ENCODE measurements at regions not wholly inside any gene's neighbourhood (a gene's known extent, or its start where the extent isn't known, plus 50 kb on each side); places are given as distances from the start of the nearest gene placed in this dataset.

DNA sequence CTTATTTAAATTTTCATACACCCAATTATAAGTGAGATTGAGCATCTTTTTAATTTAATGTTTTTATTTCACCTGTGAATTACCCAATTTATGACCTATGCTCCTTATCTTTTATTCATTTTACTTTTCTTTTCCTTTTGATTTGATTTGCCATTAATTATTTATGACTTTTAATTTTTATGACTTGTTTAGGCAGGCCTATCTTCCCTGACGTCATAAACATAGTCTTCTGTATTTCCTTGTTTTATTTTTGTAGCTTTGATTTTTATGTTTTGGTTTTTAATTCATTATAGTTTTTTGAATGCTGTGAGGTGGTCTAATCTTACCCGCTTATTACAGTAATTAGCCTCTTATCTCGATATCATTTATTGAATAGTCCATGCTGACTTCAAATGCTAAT is 467.1 kb upstream of the FAR2 start:
- Histone ChIP-seq H3K4me1 (ENCODE audit: control insufficient read depth in 2 of 2, insufficient read depth in 2 of 2, low read length in 2 of 2) (no peaks in the 10 kb centered on the region), H3K27me3 (ENCODE audit: control insufficient read depth in 2 of 2, insufficient read depth in 2 of 2, low read length in 2 of 2) (no peaks in the 10 kb centered on the region), H3K27ac (ENCODE audit: low read depth in 2 of 2, low read length in 2 of 2) (no peak overlapping the region), H3K4me3 (ENCODE audit: low read length in 2 of 2) (no peak overlapping the region), H3K36me3 (ENCODE audit: control insufficient read depth in 2 of 2, insufficient read depth in 2 of 2, low read length in 2 of 2) (no peaks in the 10 kb centered on the region), H3K9ac (ENCODE audit: low read depth in 1 of 2, low read length in 2 of 2) (no peak overlapping the region), H3K9me3 (ENCODE audit: control insufficient read depth in 2 of 2, low read length in 2 of 2) (no peaks in the 10 kb centered on the region)

DNA sequence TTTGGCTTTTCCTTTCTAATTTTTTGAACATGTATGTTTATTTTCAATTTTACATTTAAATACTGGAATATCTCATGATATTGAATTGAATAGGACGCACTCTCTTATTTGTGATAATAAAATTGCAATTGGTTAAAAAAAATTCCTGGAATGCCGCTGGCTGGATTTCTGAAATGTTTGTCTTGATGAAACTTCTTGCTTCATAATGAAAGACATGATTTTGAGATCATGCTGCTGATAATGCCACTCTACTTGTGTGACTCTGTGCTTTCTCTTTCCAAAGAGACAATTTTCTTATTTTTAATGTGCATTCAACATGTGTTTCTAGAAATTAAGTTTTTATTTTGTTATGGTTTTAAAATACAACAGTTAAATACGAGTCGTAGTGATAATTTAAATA is 465.7 kb upstream of the FAR2 start:
- Histone ChIP-seq H3K27me3 (ENCODE audit: control insufficient read depth in 2 of 2, insufficient read depth in 2 of 2, low read length in 2 of 2) (no peaks in the 10 kb centered on the region), H3K4me1 (ENCODE audit: control insufficient read depth in 2 of 2, insufficient read depth in 2 of 2, low read length in 2 of 2) (no peaks in the 10 kb centered on the region), H3K27ac (ENCODE audit: low read depth in 2 of 2, low read length in 2 of 2) (no peak overlapping the region), H3K9me3 (ENCODE audit: control insufficient read depth in 2 of 2, low read length in 2 of 2) (no peaks in the 10 kb centered on the region), H3K9ac (ENCODE audit: low read depth in 1 of 2, low read length in 2 of 2) (no peak overlapping the region), H3K4me3 (ENCODE audit: low read length in 2 of 2) (no peak overlapping the region), H3K36me3 (ENCODE audit: control insufficient read depth in 2 of 2, insufficient read depth in 2 of 2, low read length in 2 of 2) (no peaks in the 10 kb centered on the region)

DNA sequence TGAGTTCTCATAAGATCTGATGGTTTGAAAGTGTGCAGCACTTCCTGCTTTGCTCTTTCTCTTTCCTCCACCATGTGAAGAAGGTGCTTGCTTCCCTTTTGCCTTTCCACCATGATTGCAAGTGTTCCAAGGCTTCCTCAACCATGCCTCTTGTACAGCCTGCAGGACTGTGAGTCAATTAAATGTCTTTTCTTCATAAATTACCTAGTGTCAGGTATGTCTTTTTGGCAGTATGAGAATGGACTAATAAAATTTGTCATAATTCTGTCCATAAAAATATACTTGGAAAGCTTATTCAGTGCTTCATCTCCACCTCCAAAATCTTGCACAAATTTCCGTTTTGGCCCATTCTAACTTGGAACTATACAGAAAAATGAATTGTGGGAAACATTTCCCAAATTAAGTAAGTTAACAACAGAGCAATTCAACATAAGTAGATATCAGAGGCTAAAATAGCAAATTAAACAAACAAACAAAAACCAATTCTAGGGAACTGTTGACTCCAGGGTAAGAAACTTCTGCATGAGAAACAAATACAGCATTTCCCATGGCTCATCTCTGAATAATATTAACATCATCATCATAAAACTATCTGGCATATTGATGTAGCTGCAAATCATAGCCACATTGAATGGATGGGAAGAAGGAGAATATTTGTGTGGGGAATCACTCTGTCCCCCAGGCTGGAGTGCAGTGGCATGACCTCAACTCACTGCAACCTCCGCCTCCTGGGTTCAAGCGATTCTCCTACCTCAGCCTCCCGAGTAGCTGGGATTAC is 459.5 kb upstream of the FAR2 start:
- no peaks in the 10 kb centered on the region for H3K36me3 ChIP-seq (ENCODE audit: control insufficient read depth in 2 of 2, insufficient read depth in 2 of 2, low read length in 2 of 2)
- H3K27ac ChIP-seq (ENCODE audit: low read depth in 2 of 2, low read length in 2 of 2), result no peak overlapping the region
- H3K4me1 ChIP-seq (ENCODE audit: control insufficient read depth in 2 of 2, insufficient read depth in 2 of 2, low read length in 2 of 2), result no peaks in the 10 kb centered on the region
- no peaks in the 10 kb centered on the region for H3K9me3 ChIP-seq (ENCODE audit: control insufficient read depth in 2 of 2, low read length in 2 of 2)
- no peaks in the 10 kb centered on the region for H3K27me3 ChIP-seq (ENCODE audit: control insufficient read depth in 2 of 2, insufficient read depth in 2 of 2, low read length in 2 of 2)
- H3K4me3 ChIP-seq (ENCODE audit: low read length in 2 of 2), result no peak overlapping the region
- no peak overlapping the region for H3K9ac ChIP-seq (ENCODE audit: low read depth in 1 of 2, low read length in 2 of 2)

- Histone ChIP-seq H3K4me3 (ENCODE audit: low read length in 2 of 2) (no peak overlapping the region), H3K4me1 (ENCODE audit: control insufficient read depth in 2 of 2, insufficient read depth in 2 of 2, low read length in 2 of 2) (no peaks in the 10 kb centered on the region), H3K27me3 (ENCODE audit: control insufficient read depth in 2 of 2, insufficient read depth in 2 of 2, low read length in 2 of 2) (no peaks in the 10 kb centered on the region), H3K27ac (ENCODE audit: low read depth in 2 of 2, low read length in 2 of 2) (no peak overlapping the region), H3K36me3 (ENCODE audit: control insufficient read depth in 2 of 2, insufficient read depth in 2 of 2, low read length in 2 of 2) (no peaks in the 10 kb centered on the region), H3K9ac (ENCODE audit: low read depth in 1 of 2, low read length in 2 of 2) (no peak overlapping the region), H3K9me3 (ENCODE audit: control insufficient read depth in 2 of 2, low read length in 2 of 2) (no peaks in the 10 kb centered on the region)
Observed at GRCh38 chr12:28693565-28694219, 455.4 kb upstream of the FAR2 start.

DNA sequence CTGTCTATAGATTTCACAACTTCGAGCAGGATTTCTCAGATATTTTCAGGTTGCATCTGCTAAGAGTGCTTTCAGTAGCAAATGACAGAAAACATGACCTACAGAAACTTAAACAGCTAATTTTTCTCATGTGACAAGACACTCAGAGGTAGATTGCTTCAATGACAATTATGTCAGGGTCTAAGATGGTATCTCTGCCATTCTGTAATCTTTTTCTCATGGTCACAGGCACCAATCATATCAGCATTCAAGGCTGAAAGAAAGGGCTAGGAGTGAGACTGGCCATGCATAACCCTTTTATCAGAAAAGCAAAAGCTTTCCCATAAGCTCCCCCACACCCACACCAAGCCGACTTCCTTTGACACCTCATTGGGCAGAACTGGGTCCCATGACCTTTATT is 450.5 kb upstream of the FAR2 start:
- no peaks in the 10 kb centered on the region for H3K36me3 ChIP-seq (ENCODE audit: control insufficient read depth in 2 of 2, insufficient read depth in 2 of 2, low read length in 2 of 2)
- H3K4me3 ChIP-seq (ENCODE audit: low read length in 2 of 2), result no peak overlapping the region
- no peak overlapping the region for H3K27ac ChIP-seq (ENCODE audit: low read depth in 2 of 2, low read length in 2 of 2)
- no peaks in the 10 kb centered on the region for H3K27me3 ChIP-seq (ENCODE audit: control insufficient read depth in 2 of 2, insufficient read depth in 2 of 2, low read length in 2 of 2)
- H3K9ac ChIP-seq (ENCODE audit: low read depth in 1 of 2, low read length in 2 of 2), result no peak overlapping the region
- H3K4me1 ChIP-seq (ENCODE audit: control insufficient read depth in 2 of 2, insufficient read depth in 2 of 2, low read length in 2 of 2), result no peaks in the 10 kb centered on the region
- no peaks in the 10 kb centered on the region for H3K9me3 ChIP-seq (ENCODE audit: control insufficient read depth in 2 of 2, low read length in 2 of 2)

GRCh38 chr12:28699029-28699428 is 450.0 kb upstream of the FAR2 start:
- H3K36me3 ChIP-seq (ENCODE audit: control insufficient read depth in 2 of 2, insufficient read depth in 2 of 2, low read length in 2 of 2), result no peaks in the 10 kb centered on the region
- H3K4me3 ChIP-seq (ENCODE audit: low read length in 2 of 2), result no peak overlapping the region
- H3K9ac ChIP-seq (ENCODE audit: low read depth in 1 of 2, low read length in 2 of 2), result no peak overlapping the region
- H3K9me3 ChIP-seq (ENCODE audit: control insufficient read depth in 2 of 2, low read length in 2 of 2), result no peaks in the 10 kb centered on the region
- H3K4me1 ChIP-seq (ENCODE audit: control insufficient read depth in 2 of 2, insufficient read depth in 2 of 2, low read length in 2 of 2), result no peaks in the 10 kb centered on the region
- no peak overlapping the region for H3K27ac ChIP-seq (ENCODE audit: low read depth in 2 of 2, low read length in 2 of 2)
- H3K27me3 ChIP-seq (ENCODE audit: control insufficient read depth in 2 of 2, insufficient read depth in 2 of 2, low read length in 2 of 2), result no peaks in the 10 kb centered on the region

DNA sequence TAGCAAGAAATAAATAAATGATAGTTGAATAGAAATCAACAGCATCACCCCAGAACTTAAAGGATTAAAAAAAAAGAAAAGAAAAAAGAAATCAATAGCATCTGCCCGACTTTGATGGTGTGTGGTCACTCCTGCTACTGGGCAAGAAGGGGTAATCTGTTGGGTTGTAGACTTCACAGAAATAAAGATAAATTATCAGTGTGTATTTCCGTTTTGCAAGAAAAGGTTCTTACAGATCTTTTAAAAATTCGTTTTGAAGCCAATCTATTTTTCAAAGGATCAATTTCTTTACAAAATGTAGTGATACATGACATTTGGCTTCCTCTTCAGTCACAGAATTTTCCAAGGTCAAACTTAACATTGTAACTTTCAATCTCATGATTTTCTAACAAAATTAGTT is 448.9 kb upstream of the FAR2 start:
- Histone ChIP-seq H3K27me3 (ENCODE audit: control insufficient read depth in 2 of 2, insufficient read depth in 2 of 2, low read length in 2 of 2) (no peaks in the 10 kb centered on the region), H3K27ac (ENCODE audit: low read depth in 2 of 2, low read length in 2 of 2) (no peak overlapping the region), H3K4me3 (ENCODE audit: low read length in 2 of 2) (no peak overlapping the region)

DNA sequence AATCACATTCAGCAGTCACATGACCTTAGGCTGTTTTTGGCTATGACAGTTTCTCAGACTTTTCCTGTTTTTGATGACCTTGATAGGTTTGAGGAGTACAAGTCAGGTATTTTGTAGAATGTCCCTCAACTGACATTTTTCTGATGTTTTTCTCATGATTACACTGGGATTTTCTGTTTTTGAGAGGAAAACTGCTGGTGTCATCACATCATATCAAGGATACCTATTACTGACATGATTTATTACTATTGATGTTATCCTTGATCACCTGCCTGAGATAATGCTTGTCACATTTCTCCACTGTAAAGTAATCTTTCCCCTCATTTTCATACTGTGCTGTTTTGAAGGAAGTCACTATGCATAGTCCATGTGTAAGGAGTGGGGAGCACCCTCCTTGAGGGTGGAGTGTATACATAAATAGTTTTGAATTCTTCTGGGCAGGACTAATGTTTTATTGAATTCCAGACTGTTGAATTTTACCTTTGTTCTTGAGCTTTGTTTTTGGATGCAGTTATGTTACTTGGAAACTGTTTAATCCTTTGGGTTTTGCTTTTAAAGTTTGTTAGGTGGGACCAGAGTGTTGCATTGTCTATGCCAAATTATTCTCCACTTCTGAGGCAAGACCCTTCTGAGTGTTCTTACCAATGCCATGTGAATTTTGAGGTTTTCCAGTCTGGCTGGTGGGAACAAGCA is 444.5 kb upstream of the FAR2 start:
- Histone ChIP-seq H3K36me3 (ENCODE audit: control insufficient read depth in 2 of 2, insufficient read depth in 2 of 2, low read length in 2 of 2) (no peaks in the 10 kb centered on the region), H3K9me3 (ENCODE audit: control insufficient read depth in 2 of 2, low read length in 2 of 2) (no peaks in the 10 kb centered on the region), H3K27me3 (ENCODE audit: control insufficient read depth in 2 of 2, insufficient read depth in 2 of 2, low read length in 2 of 2) (no peaks in the 10 kb centered on the region), H3K4me1 (ENCODE audit: control insufficient read depth in 2 of 2, insufficient read depth in 2 of 2, low read length in 2 of 2) (no peaks in the 10 kb centered on the region), H3K4me3 (ENCODE audit: low read length in 2 of 2) (no peak overlapping the region), H3K27ac (ENCODE audit: low read depth in 2 of 2, low read length in 2 of 2) (no peak overlapping the region), H3K9ac (ENCODE audit: low read depth in 1 of 2, low read length in 2 of 2) (no peak overlapping the region)

More for the DNA sequence above, 448.9 kb upstream of the FAR2 start:
- Histone ChIP-seq H3K9ac (ENCODE audit: low read depth in 1 of 2, low read length in 2 of 2) (no peak overlapping the region), H3K9me3 (ENCODE audit: control insufficient read depth in 2 of 2, low read length in 2 of 2) (no peaks in the 10 kb centered on the region), H3K4me1 (ENCODE audit: control insufficient read depth in 2 of 2, insufficient read depth in 2 of 2, low read length in 2 of 2) (no peaks in the 10 kb centered on the region), H3K36me3 (ENCODE audit: control insufficient read depth in 2 of 2, insufficient read depth in 2 of 2, low read length in 2 of 2) (no peaks in the 10 kb centered on the region)

GRCh38 chr12:28708918-28709371 is 440.1 kb upstream of the FAR2 start:
- H3K4me3 ChIP-seq (ENCODE audit: low read length in 2 of 2), result no peak overlapping the region
- H3K36me3 ChIP-seq (ENCODE audit: control insufficient read depth in 2 of 2, insufficient read depth in 2 of 2, low read length in 2 of 2), result no peaks in the 10 kb centered on the region
- no peaks in the 10 kb centered on the region for H3K9me3 ChIP-seq (ENCODE audit: control insufficient read depth in 2 of 2, low read length in 2 of 2)
- no peaks in the 10 kb centered on the region for H3K27me3 ChIP-seq (ENCODE audit: control insufficient read depth in 2 of 2, insufficient read depth in 2 of 2, low read length in 2 of 2)
- no peak overlapping the region for H3K9ac ChIP-seq (ENCODE audit: low read depth in 1 of 2, low read length in 2 of 2)
- H3K4me1 ChIP-seq (ENCODE audit: control insufficient read depth in 2 of 2, insufficient read depth in 2 of 2, low read length in 2 of 2), result no peaks in the 10 kb centered on the region
- no peak overlapping the region for H3K27ac ChIP-seq (ENCODE audit: low read depth in 2 of 2, low read length in 2 of 2)

DNA sequence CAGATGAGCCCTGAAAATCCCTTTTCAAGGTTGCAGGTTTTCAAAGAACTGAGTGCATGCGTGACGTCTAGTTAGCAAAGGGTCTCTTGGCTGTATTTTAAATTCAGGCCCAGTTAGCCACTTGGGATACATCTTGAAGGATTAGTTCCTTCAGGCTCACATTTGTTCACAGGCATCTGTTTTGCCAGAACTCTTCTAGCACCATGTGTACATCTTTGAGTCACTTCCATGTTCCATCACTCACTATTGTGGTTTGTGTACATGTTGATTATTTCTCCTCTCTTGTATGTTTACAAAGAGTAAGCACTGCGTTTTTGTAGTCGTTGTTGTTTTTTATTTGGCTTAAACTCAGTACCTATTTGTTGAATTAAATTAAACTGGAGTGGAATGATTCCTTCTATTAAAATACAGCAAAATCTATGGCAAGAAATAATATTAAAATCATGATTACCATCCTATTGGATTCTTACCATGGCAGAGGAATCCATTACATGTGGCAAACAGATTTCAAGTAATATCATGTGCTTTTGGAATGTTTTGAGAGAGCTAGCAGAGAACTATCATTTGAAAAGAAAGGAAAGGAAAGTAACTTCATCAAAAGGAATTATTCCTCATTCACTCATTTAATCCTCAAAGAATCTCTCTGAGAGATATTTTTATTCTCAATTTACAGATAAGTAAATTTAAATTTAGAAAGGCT is 438.9 kb upstream of the FAR2 start:
- no peaks in the 10 kb centered on the region for H3K4me1 ChIP-seq (ENCODE audit: control insufficient read depth in 2 of 2, insufficient read depth in 2 of 2, low read length in 2 of 2)
- no peak overlapping the region for H3K4me3 ChIP-seq (ENCODE audit: low read length in 2 of 2)
- no peak overlapping the region for H3K27ac ChIP-seq (ENCODE audit: low read depth in 2 of 2, low read length in 2 of 2)
- H3K36me3 ChIP-seq (ENCODE audit: control insufficient read depth in 2 of 2, insufficient read depth in 2 of 2, low read length in 2 of 2), result no peaks in the 10 kb centered on the region
- H3K9ac ChIP-seq (ENCODE audit: low read depth in 1 of 2, low read length in 2 of 2), result no peak overlapping the region
- no peaks in the 10 kb centered on the region for H3K27me3 ChIP-seq (ENCODE audit: control insufficient read depth in 2 of 2, insufficient read depth in 2 of 2, low read length in 2 of 2)
- no peaks in the 10 kb centered on the region for H3K9me3 ChIP-seq (ENCODE audit: control insufficient read depth in 2 of 2, low read length in 2 of 2)
